Endothelial cell of umbilical vein (primary cell): ENCODE measurements at regions not wholly inside any gene's neighbourhood (a gene's known extent, or its start where the extent isn't known, plus 50 kb on each side); places are given as distances from the start of the nearest gene placed in this dataset.

ENCODE experiments used
- BruUV-seq: library from RNA; stranded (reverse); fragments of 400-500 nt; replicated peaks from 2 replicates; lab custom pipeline; 2021; lab: Mats Ljungman, UMichigan
- CTCF ChIA-PET: fragments of 300-600, 350-600 bp; sonication (Branson Sonifier 250); formaldehyde crosslinking; loops from one replicate; lab custom pipeline; 2021; ENCODE audit warnings: antibody characterized with exemption, inconsistent platforms; lab: Charles Lee
- POLR2A ChIA-PET: fragments of 300-600, 350-600 bp; sonication (Branson Sonifier 250); formaldehyde crosslinking; loops from one replicate; lab custom pipeline; 2021; ENCODE audit warnings: antibody characterized with exemption, inconsistent platforms; lab: Charles Lee
- DNase-seq: peaks from one replicate; pipeline ENCODE4 v3.0.0-alpha.2; 2011; ENCODE audit warnings: low read depth, low spot score
- FAIRE-seq: peaks from 2 replicates; lab custom pipeline; 2011; peaks lifted over from hg19 to GRCh38; lab: Jason Lieb, UNC
- H2AFZ ChIP-seq: 2 replicates; pipeline ENCODE4 v1.6.0; 2012; ENCODE audit warnings: low read depth, low read length, control low read depth, inconsistent platforms
- H3K27ac ChIP-seq: 2 replicates; pipeline ENCODE4 v1.5.1; 2011; ENCODE audit warnings: low read depth, mild to moderate bottlenecking, control low read depth, low read length, moderate library complexity; ENCODE audit not compliant: insufficient read depth
- H3K27me3 ChIP-seq, 2 experiments: 2 replicates each; pipeline versions ENCODE4 v1.6.0 to v1.6.1; 2011; ENCODE audit warnings: low read length in 2 of 2, mixed read lengths in 1 of 2; ENCODE audit not compliant: control insufficient read depth in 2 of 2, insufficient read depth in 2 of 2
- H3K36me3 ChIP-seq, 2 experiments: 2 replicates in 1 of 2; 3 replicates in 1 of 2; pipeline ENCODE4 v1.5.1; 2011; ENCODE audit warnings: low read length in 2 of 2, mild to moderate bottlenecking in 1 of 2, moderate library complexity in 1 of 2; ENCODE audit not compliant: control insufficient read depth in 2 of 2, insufficient read depth in 2 of 2; ENCODE audit errors: extremely low read depth in 1 of 2
- H3K4me1 ChIP-seq: 3 replicates; pipeline ENCODE4 v1.5.1; 2011; ENCODE audit warnings: mild to moderate bottlenecking, low read length; ENCODE audit not compliant: control insufficient read depth, insufficient read depth; ENCODE audit errors: extremely low read depth
- H3K4me2 ChIP-seq: 2 replicates; pipeline ENCODE4 v1.6.1; 2011; ENCODE audit warnings: low read length, control low read depth, mixed read lengths; ENCODE audit not compliant: insufficient read depth
- H3K4me3 ChIP-seq, 3 experiments: fragments of 200-600 bp in 1 of 3; sonication (generic), shearing (Covaris generic) in 1 of 3; replicated peaks in 1 of 3; 2 replicates each; pipeline ENCODE4 v1.5.1; 2011 to 2016; ENCODE audit warnings: control low read depth in 3 of 3, low read length in 3 of 3, mild to moderate bottlenecking in 2 of 3, inconsistent platforms in 1 of 3, low read depth in 1 of 3, moderate library complexity in 1 of 3; ENCODE audit not compliant: insufficient read depth in 1 of 3
- H3K79me2 ChIP-seq: 2 replicates; pipeline ENCODE4 v1.6.0; 2012; ENCODE audit warnings: low read length, inconsistent platforms; ENCODE audit not compliant: control insufficient read depth, insufficient read depth
- H3K9ac ChIP-seq: replicated peaks from 2 replicates; pipeline ENCODE3; 2011; ENCODE audit warnings: low read length, control low read depth; ENCODE audit not compliant: insufficient read depth; ENCODE audit errors: extremely low read depth
- H3K9me1 ChIP-seq: replicated peaks from 3 replicates; pipeline ENCODE4 v1.6.0; 2011; ENCODE audit warnings: mild to moderate bottlenecking, low read length; ENCODE audit not compliant: control insufficient read depth, insufficient read depth; ENCODE audit errors: extremely low read depth
- H3K9me3 ChIP-seq: replicated peaks from 2 replicates; pipeline ENCODE4 v1.5.1; 2012; ENCODE audit warnings: low read length, inconsistent platforms; ENCODE audit not compliant: control insufficient read depth, insufficient read depth
- H4K20me1 ChIP-seq: replicated peaks from 2 replicates; pipeline ENCODE3; 2011; ENCODE audit warnings: mild to moderate bottlenecking, low read length; ENCODE audit not compliant: control insufficient read depth, insufficient read depth; ENCODE audit errors: extremely low read depth
- EZH2 ChIP-seq: IDR thresholded peaks from 2 replicates; pipeline ENCODE4 v1.6.1; 2012; ENCODE audit warnings: borderline replicate concordance, low read depth, mild to moderate bottlenecking, moderate library complexity, low read length, inconsistent platforms; ENCODE audit not compliant: severe bottlenecking
- FOS ChIP-seq: IDR thresholded peaks from 2 replicates; pipeline ENCODE4 v1.6.1; 2011; ENCODE audit warnings: mild to moderate bottlenecking, low read length, moderate library complexity, borderline replicate concordance; ENCODE audit not compliant: insufficient read depth
- GATA2 ChIP-seq: IDR thresholded peaks from 2 replicates; pipeline ENCODE4 v1.7.0; 2011; ENCODE audit warnings: low read depth, mild to moderate bottlenecking, moderate library complexity, mixed read lengths, low read length; ENCODE audit not compliant: insufficient read length, insufficient read depth
- JUN ChIP-seq: IDR thresholded peaks from 2 replicates; pipeline ENCODE4 v1.6.1; 2011; ENCODE audit warnings: borderline replicate concordance, low read depth; ENCODE audit not compliant: insufficient read length, insufficient read depth
- MAX ChIP-seq: IDR thresholded peaks from 2 replicates; pipeline ENCODE4 v1.6.1; 2011; ENCODE audit not compliant: insufficient read depth, insufficient read length
- MYC ChIP-seq: IDR thresholded peaks from one replicate; pipeline ENCODE4 v1.6.1; 2011; ENCODE audit warnings: mild to moderate bottlenecking, low read depth, low read length
- POLR2A ChIP-seq: IDR thresholded peaks from 2 replicates; pipeline ENCODE4 v1.6.1; 2012; ENCODE audit warnings: low read depth, mild to moderate bottlenecking, control low read depth, low read length
- POLR2AphosphoS5 ChIP-seq: IDR thresholded peaks from 2 replicates; pipeline ENCODE4 v1.6.1; 2012; ENCODE audit warnings: low read depth, mild to moderate bottlenecking, control low read depth, low read length, moderate library complexity; ENCODE audit not compliant: insufficient read depth
- dilution Hi-C: fragments of 300-500 bp; cut with MboI; formaldehyde crosslinking; loops from one replicate; pipeline ENCODE4 v1.15.0; 2019; ENCODE audit warnings: low sequenced_read_pairs; ENCODE audit not compliant: extremely low pct_ligation_motif_present
- intact Hi-C: fragments of 100-400 bp; cut with micrococcal nuclease; formaldehyde crosslinking; loops from one replicate; pipeline ENCODE4 v1.10.0; 2022
- TF ChIP-seq, protein P1 (sequence below), 2 donors: IDR thresholded peaks; 1 replicate in 1 of 2; 2 replicates in 1 of 2; pipeline ENCODE4 v1.5.1; 2011; ENCODE audit warnings: low read length in 2 of 2, mild to moderate bottlenecking in 2 of 2, moderate library complexity in 2 of 2, control low read depth in 1 of 2, inconsistent platforms in 1 of 2, low read depth in 1 of 2; ENCODE audit not compliant: insufficient read depth in 1 of 2; ENCODE audit errors: extremely low read depth in 1 of 2

DNA sequence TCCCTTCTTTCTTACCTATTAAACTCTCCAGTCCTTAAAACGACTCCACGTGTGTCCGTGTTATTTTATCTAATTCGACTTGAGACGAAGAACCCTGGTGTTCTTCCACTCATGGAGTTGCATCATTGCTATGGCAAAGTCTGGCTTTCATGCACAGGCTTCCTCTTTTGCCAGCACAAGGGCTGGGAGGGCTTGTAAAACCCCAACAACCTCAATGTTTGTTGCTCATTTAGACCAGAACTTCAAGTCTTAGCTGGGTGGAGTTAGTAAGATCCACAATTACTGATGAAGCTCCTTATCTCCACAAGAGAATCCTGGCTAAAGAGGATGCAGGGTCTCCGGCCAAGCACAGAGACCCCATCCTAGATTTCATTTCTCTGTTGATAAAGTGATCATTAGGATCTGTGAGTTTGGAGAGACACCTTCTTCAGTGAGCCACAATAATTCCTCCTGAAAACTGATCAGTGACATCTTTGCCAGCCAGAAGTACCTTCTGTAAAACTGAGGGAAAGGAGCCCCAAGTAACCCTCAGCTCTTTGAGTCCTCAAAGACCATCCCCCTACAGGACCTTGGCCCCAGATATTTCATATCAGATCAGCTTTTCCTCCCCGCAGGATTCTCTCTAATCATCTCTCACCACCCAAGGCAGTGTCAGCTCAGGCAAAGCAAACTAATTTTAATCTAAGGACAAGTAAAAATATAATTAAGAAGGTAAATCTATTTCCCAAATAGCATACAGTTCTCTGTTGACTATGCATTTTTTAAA lies 514.6 kb downstream of the FUT8 start:
- Histone ChIP-seq H4K20me1 (no peaks in the 10 kb centered on the region), H2AFZ (no peak overlapping the region), H3K27ac (no peak overlapping the region), H3K4me1 (no peaks in the 10 kb centered on the region), H3K4me2 (no peak overlapping the region), H3K79me2 (no peaks in the 10 kb centered on the region), H3K27me3 (no peaks in the 10 kb centered on the region), H3K9me1 (no peaks in the 10 kb centered on the region), H3K9ac (no peak overlapping the region), H3K9me3 (no peaks in the 10 kb centered on the region), H3K36me3 (no peaks in the 10 kb centered on the region), H3K4me3 (no peak overlapping the region)
- no peak for TF ChIP-seq POLR2AphosphoS5
- no peak for TF ChIP-seq JUN
- dilution Hi-C loops: no loop called here
- POLR2A ChIA-PET: no interaction called here
- BruUV-seq: no TSS peak
- FAIRE-seq (no peak), DNase-seq (no peak)
- intact Hi-C loops: no loop called here
- CTCF ChIA-PET: interaction anchor here (1.1 kb wide), 1 partner anchor 33 kb away, joined by 3 read pairs; no protein-coding TSS in a partner anchor

GRCh38 chr14:65927931-65928356 lies 515.4 kb downstream of the FUT8 start:
- POLR2A ChIA-PET: no interaction called here
- TF ChIP-seq, protein P1, sequence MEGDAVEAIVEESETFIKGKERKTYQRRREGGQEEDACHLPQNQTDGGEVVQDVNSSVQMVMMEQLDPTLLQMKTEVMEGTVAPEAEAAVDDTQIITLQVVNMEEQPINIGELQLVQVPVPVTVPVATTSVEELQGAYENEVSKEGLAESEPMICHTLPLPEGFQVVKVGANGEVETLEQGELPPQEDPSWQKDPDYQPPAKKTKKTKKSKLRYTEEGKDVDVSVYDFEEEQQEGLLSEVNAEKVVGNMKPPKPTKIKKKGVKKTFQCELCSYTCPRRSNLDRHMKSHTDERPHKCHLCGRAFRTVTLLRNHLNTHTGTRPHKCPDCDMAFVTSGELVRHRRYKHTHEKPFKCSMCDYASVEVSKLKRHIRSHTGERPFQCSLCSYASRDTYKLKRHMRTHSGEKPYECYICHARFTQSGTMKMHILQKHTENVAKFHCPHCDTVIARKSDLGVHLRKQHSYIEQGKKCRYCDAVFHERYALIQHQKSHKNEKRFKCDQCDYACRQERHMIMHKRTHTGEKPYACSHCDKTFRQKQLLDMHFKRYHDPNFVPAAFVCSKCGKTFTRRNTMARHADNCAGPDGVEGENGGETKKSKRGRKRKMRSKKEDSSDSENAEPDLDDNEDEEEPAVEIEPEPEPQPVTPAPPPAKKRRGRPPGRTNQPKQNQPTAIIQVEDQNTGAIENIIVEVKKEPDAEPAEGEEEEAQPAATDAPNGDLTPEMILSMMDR (IDR thresholded peaks at IDR 0.05; ENCODE audit: extremely low read depth in 1 of 2, insufficient read depth in 1 of 2, low read depth in 1 of 2, low read length in 2 of 2): no peak
- TF ChIP-seq POLR2A: no peak
- TF ChIP-seq EZH2: no peak
- TF ChIP-seq GATA2: no peak
- TF ChIP-seq FOS: no peak
- no peak for TF ChIP-seq MYC
- no peak for TF ChIP-seq POLR2AphosphoS5
- no peak for TF ChIP-seq JUN
- no peak for TF ChIP-seq MAX
- no peaks in the 10 kb centered on the region for H3K79me2 ChIP-seq
- DNase-seq: no peak
- CTCF ChIA-PET: interaction anchor here (1.1 kb wide), 1 partner anchor 32 kb away, joined by 3 read pairs; no protein-coding TSS in a partner anchor
- no peak for FAIRE-seq
- H2AFZ ChIP-seq: no peak overlapping the region
- no peaks in the 10 kb centered on the region for H3K27me3 ChIP-seq
- dilution Hi-C loops (no loop called here), intact Hi-C loops (no loop called here)
- H3K36me3 ChIP-seq: no peaks in the 10 kb centered on the region
- no peaks in the 10 kb centered on the region for H4K20me1 ChIP-seq
- no peaks in the 10 kb centered on the region for H3K9me1 ChIP-seq
- H3K4me1 ChIP-seq: no peaks in the 10 kb centered on the region
- BruUV-seq: no TSS peak
- H3K9ac ChIP-seq: no peak overlapping the region
- H3K27ac ChIP-seq: no peak overlapping the region
- H3K9me3 ChIP-seq: no peaks in the 10 kb centered on the region
- no peak overlapping the region for H3K4me3 ChIP-seq
- H3K4me2 ChIP-seq: no peak overlapping the region
